HG02763 (cell line): ENCODE measurements at regions not wholly inside any gene's neighbourhood (a gene's known extent, or its start where the extent isn't known, plus 50 kb on each side); places are given as distances from the start of the nearest gene placed in this dataset.

Source experiments
- ATAC-seq: cut with Tn5 transposase; IDR thresholded peaks from one replicate; pipeline ENCODE4 v1.9.1; 2021; ENCODE audit warnings: mild to moderate bottlenecking, moderate library complexity; ENCODE audit not compliant: unreplicated experiment

DNA sequence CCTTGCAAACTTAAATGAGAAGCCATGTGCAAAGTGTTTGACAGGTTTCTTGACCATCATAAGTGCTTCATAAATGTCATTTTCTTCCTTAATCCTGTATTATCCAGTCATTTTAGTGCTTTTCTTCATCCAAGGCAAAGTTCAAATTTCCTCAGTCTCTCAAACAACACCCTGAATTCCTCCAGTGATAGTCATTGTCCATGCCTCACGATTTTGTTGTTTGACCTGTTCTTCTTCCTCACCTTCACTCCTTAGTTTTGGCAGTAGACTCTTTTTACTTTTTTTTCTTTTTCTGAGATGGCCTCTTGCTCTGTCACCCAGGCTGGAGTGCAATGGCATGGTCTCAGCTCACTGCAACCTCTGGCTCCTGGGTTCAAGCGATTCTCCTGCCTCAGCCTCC lies 1257.3 kb downstream of the FAM181B start:
- no peak for ATAC-seq

DNA sequence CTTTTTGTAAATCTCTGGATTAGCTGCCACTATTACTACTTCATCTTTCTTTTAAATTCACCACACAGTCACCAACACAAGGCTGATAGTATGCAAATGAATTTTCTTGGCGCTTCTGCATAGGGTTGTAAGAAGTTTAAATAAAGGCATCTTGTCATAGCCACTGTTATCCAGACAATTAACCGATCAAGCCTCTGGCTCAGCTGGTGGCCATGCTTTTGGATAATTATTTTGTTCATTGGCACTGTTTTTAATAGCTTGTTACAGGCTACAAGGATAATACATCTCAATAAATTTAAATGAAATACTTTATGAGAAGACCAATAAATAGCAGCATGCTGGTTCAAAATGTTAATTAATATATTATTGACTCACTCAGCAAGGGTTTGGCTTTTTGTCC lies 1261.0 kb downstream of the FAM181B start:
- ATAC-seq: no peak

DNA sequence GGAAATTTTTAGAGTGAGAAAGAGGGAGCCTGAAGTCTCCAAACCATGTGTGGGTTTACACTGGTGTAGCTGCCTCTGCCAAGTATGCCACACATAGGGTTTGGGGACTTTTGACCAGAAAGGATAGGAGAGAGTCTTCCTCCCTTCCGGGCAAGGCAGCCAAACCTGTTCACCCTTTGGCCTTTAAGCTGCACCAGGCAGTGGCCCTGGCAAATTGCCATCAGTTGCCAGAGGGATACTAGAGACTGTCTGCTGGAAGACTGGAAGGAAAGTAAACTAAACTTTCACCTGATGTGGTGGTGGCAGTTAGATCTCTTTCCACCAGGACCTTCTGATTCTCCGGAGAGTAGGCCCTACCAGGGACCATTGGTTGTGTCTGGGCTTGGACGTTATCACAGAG lies 1263.2 kb downstream of the FAM181B start:
- no peak for ATAC-seq

DNA sequence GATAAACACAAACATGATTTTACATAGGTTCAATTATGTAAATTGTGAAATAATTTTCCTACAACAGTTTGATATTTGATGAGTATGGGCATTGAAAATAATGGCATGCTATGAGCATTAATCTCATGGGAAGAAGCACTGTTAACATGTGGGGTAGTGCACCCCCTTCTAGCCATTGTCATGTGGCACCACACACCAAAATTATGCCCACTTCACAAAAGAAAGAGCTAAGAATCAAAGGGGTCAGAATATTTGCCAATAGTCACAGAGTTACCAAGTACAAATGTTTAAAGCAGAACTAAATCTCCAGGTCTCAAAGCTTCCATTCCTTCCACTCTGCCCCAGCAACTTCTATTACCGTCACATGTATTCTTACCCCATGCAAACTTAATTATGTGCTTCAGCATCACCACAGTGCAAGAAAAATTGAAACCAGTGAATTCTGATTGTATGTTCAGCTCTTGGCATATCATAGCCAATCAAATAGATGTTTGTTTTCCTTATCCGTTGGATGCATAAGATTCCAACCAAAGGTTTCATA lies 1273.8 kb downstream of the FAM181B start:
- ATAC-seq: no peak

DNA sequence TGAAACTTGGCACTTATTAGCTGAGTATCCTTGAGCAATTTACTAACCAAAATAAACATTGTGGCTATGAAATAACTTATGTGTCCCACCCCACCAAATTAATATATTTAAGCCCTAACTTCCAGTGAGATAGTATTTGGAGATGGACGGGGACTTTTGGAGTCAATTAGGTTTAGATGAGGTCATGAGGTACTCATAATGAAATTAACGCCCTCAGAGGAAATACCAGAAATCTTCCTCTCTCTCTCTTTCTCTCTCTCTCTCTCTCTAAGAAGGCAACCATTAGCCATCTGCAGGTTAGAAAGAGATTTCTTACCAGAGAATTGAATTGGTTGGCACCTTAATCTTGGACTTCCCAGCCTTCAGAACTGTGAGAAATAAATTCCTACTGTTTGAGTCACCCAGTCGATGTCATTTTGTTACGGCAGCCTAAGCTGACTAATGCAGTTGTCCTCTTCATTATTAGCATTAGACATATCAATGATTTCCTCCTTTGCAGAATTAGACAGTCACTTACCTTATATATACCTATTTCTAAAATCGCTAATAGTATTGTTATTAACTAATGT lies 1284.0 kb downstream of the FAM181B start:
- no peak for ATAC-seq

DNA sequence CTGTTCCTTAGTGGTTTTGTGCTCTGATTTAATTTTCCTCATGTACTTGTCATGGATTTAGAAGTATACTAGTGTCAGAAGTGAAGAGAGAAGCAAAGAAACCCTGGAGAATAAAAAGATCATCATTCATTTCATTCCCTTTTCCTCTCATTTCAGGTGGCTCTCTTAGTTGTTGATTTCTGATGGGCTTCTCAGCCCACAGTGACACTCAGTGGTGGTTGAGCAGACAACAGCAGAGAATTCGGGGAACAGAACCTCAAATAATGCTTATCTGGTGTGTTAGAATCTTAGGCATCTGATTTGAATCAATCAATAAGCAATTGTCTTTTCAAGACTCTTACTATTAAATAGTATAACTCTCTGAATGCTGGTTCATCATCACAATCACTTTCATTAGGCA lies 1289.4 kb downstream of the FAM181B start:
- no peak for ATAC-seq

DNA sequence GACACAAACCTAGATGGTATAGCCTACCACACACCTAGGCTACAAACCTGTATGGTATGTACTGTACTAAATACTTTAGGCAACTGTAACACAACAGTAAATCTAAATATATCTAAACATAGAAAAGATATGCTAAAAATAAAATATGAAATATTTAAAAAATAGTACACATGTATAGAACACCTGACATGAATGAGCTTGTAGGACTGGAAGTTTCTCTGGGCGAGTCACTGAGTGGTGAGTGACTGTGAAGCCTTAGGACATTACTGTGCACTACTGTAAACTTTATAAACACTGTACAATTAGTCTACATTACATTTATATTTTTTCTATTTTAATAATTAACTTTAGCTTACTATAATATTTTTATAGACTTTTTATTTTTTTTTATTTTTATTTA lies 1301.3 kb downstream of the FAM181B start:
- no peak for ATAC-seq

DNA sequence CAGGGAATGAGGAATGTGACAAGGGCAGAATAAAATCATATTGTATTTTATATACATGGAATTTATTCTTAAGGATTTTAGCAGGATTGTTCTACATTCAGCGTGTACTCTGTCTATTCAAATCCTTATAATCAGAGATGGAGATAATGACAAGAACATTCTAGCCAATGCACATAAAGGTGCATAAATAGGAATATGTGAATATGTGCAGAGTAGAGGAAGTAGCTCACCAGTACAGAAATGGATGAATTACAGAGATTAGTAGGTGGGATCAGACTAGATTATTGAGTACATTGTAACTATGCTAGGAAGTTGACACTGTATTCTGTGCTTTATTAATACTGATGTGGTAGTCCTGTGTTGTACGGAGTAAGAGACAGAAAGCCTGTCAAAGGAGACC lies 1308.8 kb downstream of the FAM181B start:
- ATAC-seq: no peak

DNA sequence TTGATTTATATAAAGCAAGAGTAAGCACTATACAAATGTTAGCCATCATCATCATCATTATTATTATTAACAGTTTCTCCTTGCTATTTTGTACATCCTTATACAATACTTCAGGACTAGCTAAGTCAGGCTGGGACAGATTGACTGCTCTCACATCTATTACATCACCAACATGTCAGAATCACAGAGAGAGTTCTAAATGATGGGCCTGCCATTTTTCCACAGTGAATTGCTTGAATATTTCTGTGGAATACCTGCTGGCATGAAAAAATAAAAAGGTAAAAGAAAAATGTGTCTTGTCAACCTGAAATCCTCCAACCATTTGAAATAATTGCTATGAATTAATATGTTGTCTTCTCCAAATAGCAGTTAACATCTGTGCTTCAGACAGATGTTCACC lies 1311.3 kb downstream of the FAM181B start:
- no peak for ATAC-seq

DNA sequence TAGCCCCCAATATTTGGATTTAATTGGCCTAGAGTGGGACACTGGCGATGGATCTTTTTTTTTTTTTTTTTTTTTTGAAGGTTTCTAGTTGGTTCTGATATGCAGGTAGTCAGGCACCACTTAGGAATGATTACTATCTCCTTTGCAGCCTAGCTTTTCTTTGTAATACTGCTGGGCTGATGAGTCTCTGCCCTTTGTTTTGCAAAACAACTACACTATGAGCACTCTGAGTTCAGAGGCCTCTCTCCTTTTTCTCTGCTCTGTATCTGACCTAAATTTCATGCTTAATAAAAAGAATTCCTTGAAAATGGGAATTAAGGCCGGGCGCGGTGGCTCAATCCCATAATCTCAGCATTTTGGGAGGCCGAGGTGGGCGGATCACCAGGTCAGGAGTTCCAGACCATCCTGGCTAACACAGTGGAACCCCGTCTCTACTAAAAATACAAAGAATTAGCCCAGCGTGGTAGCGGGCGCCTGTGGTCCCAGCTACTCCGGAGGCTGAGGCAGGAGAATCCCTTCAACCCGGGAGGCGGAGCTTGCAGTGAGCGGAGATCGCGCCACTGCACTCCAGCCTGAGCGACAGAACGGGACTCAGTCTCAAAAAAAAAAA lies 1312.3 kb downstream of the FAM181B start:
- ATAC-seq: no peak

DNA sequence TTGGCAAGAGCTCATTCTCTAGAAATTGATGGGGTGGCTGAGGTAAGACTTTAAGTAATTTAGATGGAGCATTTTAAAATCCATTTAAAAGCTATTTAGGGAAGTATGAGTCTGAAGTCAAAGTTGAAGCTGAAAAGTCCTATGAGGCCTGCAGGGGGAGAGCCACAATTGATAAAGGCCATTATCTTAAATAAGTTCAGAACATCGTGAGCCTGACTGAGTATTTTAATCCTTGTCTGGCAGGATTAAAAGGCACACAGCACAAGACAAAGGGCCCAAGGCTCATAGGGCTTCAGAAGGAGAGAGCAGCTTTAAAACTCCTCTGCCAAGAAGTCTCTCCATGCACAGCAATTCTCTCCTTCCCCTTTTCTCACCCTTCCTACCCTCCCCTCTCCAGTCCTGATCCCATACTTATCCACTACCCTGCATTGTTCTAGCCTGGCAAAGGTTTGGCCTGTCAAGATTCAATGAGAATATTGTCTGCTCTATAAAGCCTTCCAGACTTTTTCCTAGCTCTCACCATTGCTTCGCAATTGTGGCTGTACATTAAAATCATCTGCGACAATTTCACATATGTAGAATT lies 1312.9 kb downstream of the FAM181B start:
- ATAC-seq: no peak

DNA sequence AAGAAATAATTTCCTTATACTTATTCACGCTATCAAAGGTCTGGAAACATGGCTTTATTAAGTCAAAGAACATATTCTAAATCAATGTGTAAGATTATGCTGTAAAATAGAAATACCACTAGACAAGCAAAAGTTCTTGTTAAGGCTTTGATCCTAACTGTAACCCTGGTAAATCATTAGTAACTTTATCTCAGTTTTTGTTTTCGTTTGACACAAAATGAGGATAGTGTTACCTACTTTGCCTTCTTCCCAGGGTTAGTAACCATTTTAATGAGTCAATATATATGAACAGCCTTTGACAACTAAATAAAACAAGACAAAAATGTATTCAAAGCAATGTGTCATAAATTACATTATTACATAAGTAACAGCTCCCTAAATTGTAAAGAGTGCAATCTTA lies 1336.3 kb downstream of the FAM181B start:
- ATAC-seq: no peak

DNA sequence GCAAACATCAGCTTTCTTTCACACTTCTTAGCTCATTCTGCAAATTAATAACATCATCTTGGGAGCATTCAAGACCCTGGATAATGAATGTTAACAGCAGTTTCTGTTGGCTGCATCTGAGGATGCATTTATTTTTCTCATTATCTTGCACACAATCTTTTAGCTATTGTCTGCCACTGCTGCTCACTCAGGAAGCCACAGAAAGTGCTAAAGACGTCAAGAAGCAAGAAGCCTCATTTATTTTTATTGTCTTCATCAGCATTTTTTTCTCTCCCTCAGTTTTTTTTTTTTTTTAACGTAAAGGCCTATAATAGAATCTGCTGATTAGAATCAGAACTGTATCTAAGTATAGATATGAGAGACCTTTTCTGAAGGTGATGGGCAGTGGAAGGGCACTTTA lies 1339.4 kb downstream of the FAM181B start:
- no peak for ATAC-seq

DNA sequence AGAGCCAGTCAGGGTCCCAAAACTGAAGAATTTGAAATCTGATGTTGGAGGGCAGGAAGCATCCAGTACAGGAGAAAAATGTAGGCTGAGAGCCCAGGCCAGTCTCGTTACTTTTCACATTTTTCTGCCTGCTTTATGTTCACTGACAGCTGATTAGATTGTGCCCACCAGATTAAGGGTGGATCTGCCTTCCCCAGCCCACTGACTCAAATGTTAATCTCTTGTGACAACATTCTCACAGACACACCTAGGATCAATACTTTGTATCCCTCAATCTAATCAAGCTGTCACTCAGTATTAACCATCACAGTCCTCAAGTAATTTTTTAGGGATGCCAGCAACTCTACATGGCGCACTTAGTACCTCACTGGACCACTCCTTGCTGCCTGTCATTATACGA lies 1345.3 kb downstream of the FAM181B start:
- no peak for ATAC-seq

DNA sequence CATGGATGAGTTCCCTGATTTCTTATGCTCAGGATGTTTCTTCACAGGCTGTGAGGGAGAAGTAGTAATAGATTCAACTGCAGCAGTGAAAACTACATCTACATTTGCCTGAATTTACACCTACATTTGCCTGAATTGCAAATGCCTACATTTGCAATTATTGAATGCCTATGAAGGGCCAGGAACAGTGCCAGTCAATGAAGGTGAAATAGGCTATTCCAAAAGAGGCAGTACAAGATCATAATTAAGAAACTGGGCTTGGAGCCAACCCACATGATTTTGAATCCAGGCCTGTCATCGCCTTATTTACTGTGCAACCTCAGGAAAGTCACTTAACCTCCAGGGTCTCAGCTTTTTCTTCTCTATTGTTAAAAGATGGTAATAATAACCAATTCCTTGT lies 1353.3 kb downstream of the FAM181B start:
- no peak for ATAC-seq

DNA sequence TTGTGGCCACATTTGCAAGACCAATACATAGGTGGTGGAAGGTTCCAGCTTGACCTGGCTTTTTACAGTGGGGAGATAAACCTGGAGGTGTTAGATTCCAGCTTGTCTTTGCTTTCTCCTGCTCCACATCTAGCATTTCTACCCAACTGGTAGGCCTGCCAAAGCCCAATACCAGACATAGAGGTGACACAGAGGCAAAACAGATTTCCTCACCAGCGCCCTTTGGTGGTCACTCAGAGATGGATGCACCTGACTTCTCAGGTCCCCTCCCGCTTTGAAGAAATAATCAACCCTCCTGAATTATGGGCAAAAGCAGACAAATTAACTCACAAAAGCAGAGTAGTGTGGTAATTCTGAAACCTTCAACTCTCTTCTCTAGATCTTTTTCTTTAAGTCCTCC lies 1356.2 kb downstream of the FAM181B start:
- no peak for ATAC-seq

DNA sequence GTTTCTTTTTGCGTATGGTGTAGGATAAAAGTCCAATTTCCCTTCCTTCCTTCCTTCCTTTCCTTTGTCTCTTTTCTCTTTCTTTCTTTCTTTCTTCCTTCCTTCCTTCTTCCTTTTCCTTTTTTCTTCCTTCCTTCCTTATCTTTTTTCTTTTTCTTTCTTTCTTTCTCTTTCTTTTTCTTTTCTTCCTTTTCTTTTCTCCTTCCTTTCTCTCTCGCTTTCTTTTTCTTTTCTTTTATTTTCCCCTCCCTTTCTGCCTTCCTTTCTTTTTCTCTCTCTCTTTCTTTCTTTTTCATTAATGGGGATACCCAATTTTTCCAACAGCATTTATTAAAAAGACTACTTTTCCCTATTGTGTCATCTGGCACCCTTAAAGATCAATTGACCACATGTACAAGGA lies 1359.7 kb downstream of the FAM181B start:
- ATAC-seq: no peak

DNA sequence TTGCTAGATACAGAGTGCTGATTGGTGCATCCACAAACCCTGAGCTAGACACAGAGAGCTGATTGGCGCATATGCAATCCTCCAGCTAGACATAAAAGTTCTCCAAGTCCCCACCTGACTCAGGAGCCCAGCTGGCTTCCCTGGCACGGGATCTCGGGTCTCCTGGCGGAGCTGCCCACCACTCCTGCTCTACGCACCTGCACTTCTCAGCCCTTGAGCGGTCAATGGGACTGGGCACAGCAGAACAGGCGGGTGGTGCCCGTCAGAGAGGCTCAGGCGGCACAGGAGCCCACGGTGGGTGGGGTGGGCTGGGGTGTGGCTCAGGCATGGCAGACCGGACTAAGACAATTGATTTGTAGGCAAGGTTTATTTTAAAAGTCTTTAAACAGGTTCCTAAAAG lies 1365.5 kb downstream of the FAM181B start:
- no peak for ATAC-seq

DNA sequence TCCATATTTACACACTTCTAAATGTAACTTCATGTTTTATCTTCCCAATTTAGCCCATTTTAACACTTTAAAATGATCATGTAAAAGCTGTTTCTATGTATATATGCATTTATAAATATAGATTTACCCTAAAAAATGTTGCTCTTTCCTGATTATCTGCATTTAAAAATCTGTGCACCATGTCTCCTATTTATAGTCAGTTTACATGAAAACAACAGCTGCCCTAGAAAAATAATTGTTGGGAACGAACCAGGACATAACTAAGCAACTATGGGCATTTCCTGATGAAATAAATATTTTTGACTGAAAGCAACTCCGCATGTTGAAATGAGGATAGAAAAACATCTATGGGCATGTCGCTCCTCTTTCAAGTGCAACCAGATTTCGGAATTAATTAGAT lies 1368.2 kb downstream of the FAM181B start:
- ATAC-seq: no peak

DNA sequence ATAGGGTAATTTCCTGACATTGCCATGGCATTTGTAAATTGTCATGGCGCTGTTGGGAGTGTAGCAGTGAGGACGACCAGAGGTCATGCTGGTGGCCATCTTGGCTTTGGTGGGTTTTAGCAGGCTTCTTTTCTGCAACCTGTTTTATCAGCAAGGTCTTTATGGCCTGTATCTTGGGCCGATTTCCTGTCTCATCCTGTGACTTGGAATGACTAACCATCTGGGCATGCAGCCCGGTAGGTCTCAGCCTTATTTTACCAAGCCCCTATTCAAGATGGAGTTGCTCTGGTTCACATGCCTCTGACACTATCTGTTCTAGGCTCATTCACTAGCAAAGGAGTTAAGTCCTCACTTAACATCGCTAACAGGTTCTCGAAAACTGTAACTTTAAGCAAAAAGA lies 1374.2 kb downstream of the FAM181B start:
- no peak for ATAC-seq

DNA sequence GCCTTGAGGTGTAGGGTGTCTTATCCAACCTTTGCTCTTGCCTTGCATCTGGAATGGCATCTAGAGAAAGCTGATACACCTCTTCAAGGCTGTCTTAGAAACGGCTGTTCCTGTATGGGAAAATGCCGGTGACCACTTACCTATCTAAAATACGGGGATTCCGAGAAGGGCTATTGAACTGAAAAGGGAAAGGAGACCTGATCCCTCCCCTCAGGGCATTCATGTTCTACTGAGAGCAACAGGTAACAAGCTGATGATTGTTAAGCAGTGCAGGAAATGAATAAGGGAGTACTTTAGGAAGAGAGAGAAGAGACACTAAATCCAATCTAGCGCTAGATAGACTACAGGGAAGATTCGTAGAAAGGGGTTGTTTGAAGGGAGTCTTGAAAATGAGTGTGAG lies 1388.1 kb downstream of the FAM181B start:
- no peak for ATAC-seq

DNA sequence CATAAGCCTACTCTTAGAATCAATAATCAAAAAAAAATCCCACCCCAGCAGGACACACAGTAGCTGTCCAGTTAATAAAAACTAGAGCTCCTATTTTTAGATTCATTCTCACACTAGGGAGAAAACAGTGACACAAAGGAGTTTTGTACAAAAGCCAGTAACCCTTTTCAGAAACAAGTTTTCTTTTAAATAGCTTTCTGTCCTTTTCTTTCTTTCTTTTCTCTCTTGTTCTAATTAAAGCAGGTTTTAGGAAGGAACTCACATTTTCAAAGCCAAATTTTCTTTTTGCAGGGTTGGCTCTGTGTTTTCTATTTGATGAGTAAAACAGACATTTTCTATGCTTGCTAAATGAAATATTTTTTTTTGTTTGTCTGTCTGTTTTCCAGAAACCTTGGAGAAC lies 1390.7 kb downstream of the FAM181B start:
- no peak for ATAC-seq

DNA sequence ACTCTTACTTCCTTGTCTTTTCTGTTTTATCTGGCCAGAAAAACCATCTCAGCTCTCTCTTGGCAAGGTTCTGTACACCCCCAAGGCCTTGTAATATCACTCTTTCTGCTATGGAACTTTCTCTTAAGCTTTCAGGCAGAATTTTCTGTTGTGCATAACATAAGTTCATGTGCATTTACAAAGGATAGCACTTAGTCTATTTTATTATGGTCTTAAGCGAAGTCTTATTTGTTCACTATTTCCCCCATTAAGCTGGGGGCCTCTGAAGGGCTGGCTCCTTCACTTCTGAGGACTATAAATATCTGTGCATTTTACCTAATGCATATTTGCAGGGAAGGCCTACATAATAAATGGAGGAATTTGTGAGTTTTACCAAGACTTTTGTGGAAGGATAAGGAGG lies 1393.4 kb downstream of the FAM181B start:
- ATAC-seq: no peak
